ENCODE measurements at regions not wholly inside any gene's neighbourhood (a gene's known extent, or its start where the extent isn't known, plus 50 kb on each side); places are given as distances from the start of the nearest gene placed in this dataset.

- no peaks in the 10 kb centered on the region for H3K9me3 ChIP-seq (ENCODE audit: insufficient read depth, low read depth, low read length)
- H3K4me1 ChIP-seq (ENCODE audit: insufficient read depth, low read length), result no peaks in the 10 kb centered on the region
- 91% methylated on average over 1 of the region's 1 CpG for WGBS
- no peaks in the 10 kb centered on the region for H3K27me3 ChIP-seq (ENCODE audit: insufficient read depth, low read length)
- H3K9ac ChIP-seq (ENCODE audit: low read depth, low read length), result no peak overlapping the region
- H3K27ac ChIP-seq (ENCODE audit: low read depth, low read length), result no peak overlapping the region
- H3K36me3 ChIP-seq (ENCODE audit: insufficient read depth, low read length), result no peaks in the 10 kb centered on the region
- H3K4me3 ChIP-seq (ENCODE audit: low read length), result no peak overlapping the region
These were observed 118.4 kb upstream of the PTPRR start for GRCh38 chr12:71038960-71039359.

- H3K36me3 ChIP-seq (ENCODE audit: insufficient read depth, low read length), result no peaks in the 10 kb centered on the region
- H3K4me1 ChIP-seq (ENCODE audit: insufficient read depth, low read length), result no peaks in the 10 kb centered on the region
- no peak overlapping the region for H3K9ac ChIP-seq (ENCODE audit: low read depth, low read length)
- H3K9me3 ChIP-seq (ENCODE audit: insufficient read depth, low read depth, low read length), result no peaks in the 10 kb centered on the region
- no peaks in the 10 kb centered on the region for H3K27me3 ChIP-seq (ENCODE audit: insufficient read depth, low read length)
- 96% methylated on average over 1 of the region's 1 CpG for WGBS
- H3K4me3 ChIP-seq (ENCODE audit: low read length), result no peak overlapping the region
- H3K27ac ChIP-seq (ENCODE audit: low read depth, low read length), result no peak overlapping the region
These were observed 116.0 kb upstream of the PTPRR start for GRCh38 chr12:71036526-71036925.

DNA sequence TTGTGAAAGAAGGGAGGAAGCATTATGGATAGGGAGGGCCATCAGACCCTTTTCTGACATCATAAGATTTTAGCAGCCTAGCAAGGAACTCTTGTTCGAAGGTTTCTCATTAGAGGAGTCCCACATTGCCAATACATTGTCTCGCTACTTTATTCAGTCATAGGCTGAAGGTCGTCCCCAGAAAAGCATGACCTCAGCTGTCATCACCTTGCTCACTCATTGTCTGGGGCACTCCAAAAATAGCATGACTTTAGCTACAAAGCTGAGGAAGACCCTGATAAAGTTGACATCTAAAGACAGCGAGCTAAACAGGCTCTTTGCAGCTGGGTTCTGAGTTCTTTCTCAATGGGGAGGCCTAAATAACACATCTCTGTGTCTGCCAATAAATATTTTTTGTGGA, 112.4 kb upstream of the PTPRR start:
- Histone ChIP-seq H3K9me3 (ENCODE audit: insufficient read depth, low read depth, low read length) (no peaks in the 10 kb centered on the region), H3K27ac (ENCODE audit: low read depth, low read length) (no peak overlapping the region), H3K27me3 (ENCODE audit: insufficient read depth, low read length) (no peaks in the 10 kb centered on the region), H3K4me1 (ENCODE audit: insufficient read depth, low read length) (no peaks in the 10 kb centered on the region), H3K4me3 (ENCODE audit: low read length) (no peak overlapping the region), H3K36me3 (ENCODE audit: insufficient read depth, low read length) (no peaks in the 10 kb centered on the region), H3K9ac (ENCODE audit: low read depth, low read length) (no peak overlapping the region)
- WGBS, result 93% methylated on average over 4 of the region's 4 CpGs

- no peak overlapping the region for H3K4me3 ChIP-seq (ENCODE audit: low read length)
- no peaks in the 10 kb centered on the region for H3K4me1 ChIP-seq (ENCODE audit: insufficient read depth, low read length)
- H3K27me3 ChIP-seq (ENCODE audit: insufficient read depth, low read length), result no peaks in the 10 kb centered on the region
- no peaks in the 10 kb centered on the region for H3K36me3 ChIP-seq (ENCODE audit: insufficient read depth, low read length)
- no peak overlapping the region for H3K9ac ChIP-seq (ENCODE audit: low read depth, low read length)
- H3K27ac ChIP-seq (ENCODE audit: low read depth, low read length), result no peak overlapping the region
- no peaks in the 10 kb centered on the region for H3K9me3 ChIP-seq (ENCODE audit: insufficient read depth, low read depth, low read length)
- 87% methylated on average over 2 of the region's 3 CpGs for WGBS
These were observed 108.8 kb upstream of the PTPRR start for GRCh38 chr12:71029302-71029701.

GRCh38 chr12:71027856-71028255, 107.3 kb upstream of the PTPRR start:
- H3K4me1 ChIP-seq (ENCODE audit: insufficient read depth, low read length), result peaks cover 8% of the 10 kb centered on the region
- no peaks in the 10 kb centered on the region for H3K9me3 ChIP-seq (ENCODE audit: insufficient read depth, low read depth, low read length)
- H3K27me3 ChIP-seq (ENCODE audit: insufficient read depth, low read length), result no peaks in the 10 kb centered on the region
- no peaks in the 10 kb centered on the region for H3K36me3 ChIP-seq (ENCODE audit: insufficient read depth, low read length)
- H3K4me3 ChIP-seq (ENCODE audit: low read length), result no peak overlapping the region
- H3K9ac ChIP-seq (ENCODE audit: low read depth, low read length), result no peak overlapping the region
- no peak overlapping the region for H3K27ac ChIP-seq (ENCODE audit: low read depth, low read length)
- WGBS, result 74% methylated on average over 7 of the region's 7 CpGs

GRCh38 chr12:71024827-71025226, 104.3 kb upstream of the PTPRR start:
- Histone ChIP-seq H3K27ac (ENCODE audit: low read depth, low read length) (no peak overlapping the region), H3K9ac (ENCODE audit: low read depth, low read length) (no peak overlapping the region), H3K4me1 (ENCODE audit: insufficient read depth, low read length) (peaks cover 10% of the 10 kb centered on the region), H3K27me3 (ENCODE audit: insufficient read depth, low read length) (no peaks in the 10 kb centered on the region), H3K36me3 (ENCODE audit: insufficient read depth, low read length) (no peaks in the 10 kb centered on the region), H3K9me3 (ENCODE audit: insufficient read depth, low read depth, low read length) (no peaks in the 10 kb centered on the region), H3K4me3 (ENCODE audit: low read length) (no peak overlapping the region)
- WGBS, result 97% methylated on average over 2 of the region's 2 CpGs

- WGBS, result 100% methylated on average over 4 of the region's 5 CpGs
These were observed 103.7 kb upstream of the PTPRR start for GRCh38 chr12:71024281-71024680.

DNA sequence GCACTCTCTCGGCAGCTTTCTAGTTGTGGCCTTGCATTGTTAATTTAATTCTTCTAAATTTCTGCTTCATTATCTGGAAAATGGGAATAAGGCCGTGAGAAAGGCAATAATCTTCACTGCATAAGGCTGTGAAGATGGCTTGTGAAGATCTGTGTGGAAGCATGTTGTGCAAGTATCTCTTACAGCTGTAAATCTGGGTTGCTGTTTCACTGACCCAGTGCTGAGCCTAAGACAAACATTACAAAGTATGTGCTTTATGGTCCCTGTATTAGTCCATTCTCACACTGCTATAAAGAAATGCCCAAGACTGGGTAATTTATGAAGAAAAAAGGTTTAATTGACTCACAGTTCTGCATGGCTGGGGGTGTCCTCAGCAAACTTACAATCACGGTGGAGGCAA, 101.0 kb upstream of the PTPRR start:
- Histone ChIP-seq H3K36me3 (ENCODE audit: insufficient read depth, low read length) (no peaks in the 10 kb centered on the region), H3K9ac (ENCODE audit: low read depth, low read length) (no peak overlapping the region), H3K4me3 (ENCODE audit: low read length) (no peak overlapping the region), H3K27me3 (ENCODE audit: insufficient read depth, low read length) (no peaks in the 10 kb centered on the region), H3K9me3 (ENCODE audit: insufficient read depth, low read depth, low read length) (no peaks in the 10 kb centered on the region), H3K4me1 (ENCODE audit: insufficient read depth, low read length) (peaks cover 10% of the 10 kb centered on the region), H3K27ac (ENCODE audit: low read depth, low read length) (no peak overlapping the region)
- WGBS, result 93% methylated on average over 3 of the region's 3 CpGs

More at GRCh38 chr12:71024281-71024680, 103.7 kb upstream of the PTPRR start:
- Histone ChIP-seq H3K4me3 (ENCODE audit: low read length) (no peak overlapping the region), H3K9ac (ENCODE audit: low read depth, low read length) (no peak overlapping the region), H3K36me3 (ENCODE audit: insufficient read depth, low read length) (no peaks in the 10 kb centered on the region), H3K27me3 (ENCODE audit: insufficient read depth, low read length) (no peaks in the 10 kb centered on the region), H3K9me3 (ENCODE audit: insufficient read depth, low read depth, low read length) (no peaks in the 10 kb centered on the region), H3K27ac (ENCODE audit: low read depth, low read length) (no peak overlapping the region), H3K4me1 (ENCODE audit: insufficient read depth, low read length) (peaks cover 10% of the 10 kb centered on the region)

DNA sequence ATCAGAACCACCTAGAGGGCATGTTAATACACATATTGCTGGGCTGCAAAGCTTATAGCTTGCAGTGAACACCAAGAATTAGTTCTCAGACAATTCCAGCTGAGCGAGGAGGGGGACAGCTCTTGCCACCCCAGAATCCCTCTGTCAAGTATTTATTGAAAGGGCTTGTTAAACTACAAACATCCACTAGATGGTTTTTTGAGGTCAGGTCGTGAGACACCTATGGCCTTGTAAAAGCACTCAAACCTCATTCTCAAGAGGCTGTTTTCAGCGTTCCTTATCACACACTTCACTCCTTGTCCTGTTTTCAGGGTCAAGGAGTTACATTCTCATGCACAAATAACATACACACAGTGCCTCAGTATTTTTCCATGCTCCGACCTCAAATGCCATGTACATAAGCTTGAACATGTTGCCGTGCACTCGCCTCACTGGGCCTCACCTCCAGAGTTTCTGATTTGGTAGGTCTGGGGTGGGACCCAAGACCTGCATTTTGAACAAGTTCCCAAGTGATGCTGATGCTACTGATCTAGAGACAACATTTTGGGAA, 98.8 kb upstream of the PTPRR start:
- H3K4me1 ChIP-seq (ENCODE audit: insufficient read depth, low read length), result peaks cover 10% of the 10 kb centered on the region
- H3K27me3 ChIP-seq (ENCODE audit: insufficient read depth, low read length), result no peaks in the 10 kb centered on the region
- no peak overlapping the region for H3K9ac ChIP-seq (ENCODE audit: low read depth, low read length)
- no peak overlapping the region for H3K27ac ChIP-seq (ENCODE audit: low read depth, low read length)
- no peak overlapping the region for H3K4me3 ChIP-seq (ENCODE audit: low read length)
- H3K9me3 ChIP-seq (ENCODE audit: insufficient read depth, low read depth, low read length), result no peaks in the 10 kb centered on the region
- 94% methylated on average over 6 of the region's 6 CpGs for WGBS
- no peaks in the 10 kb centered on the region for H3K36me3 ChIP-seq (ENCODE audit: insufficient read depth, low read length)

DNA sequence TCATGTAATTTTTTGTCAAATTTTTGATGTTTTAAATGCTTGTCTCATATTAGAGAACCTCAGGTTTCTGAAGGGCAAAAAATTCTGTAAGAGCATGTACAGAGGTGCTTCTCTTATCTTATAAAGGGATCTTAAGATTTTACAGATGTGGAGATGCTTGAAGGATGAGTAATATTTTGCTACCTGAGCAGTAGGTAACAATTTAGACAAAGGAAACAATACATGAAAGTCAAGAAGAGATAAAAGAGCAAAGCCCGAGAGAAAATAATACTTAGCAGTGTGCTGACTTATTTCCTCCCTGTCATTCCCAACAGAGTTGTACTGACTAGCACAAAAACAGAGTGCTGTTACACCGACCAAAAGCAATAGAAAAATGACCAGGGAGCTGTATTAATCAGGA, 98.1 kb upstream of the PTPRR start:
- no peaks in the 10 kb centered on the region for H3K36me3 ChIP-seq (ENCODE audit: insufficient read depth, low read length)
- no peak overlapping the region for H3K4me3 ChIP-seq (ENCODE audit: low read length)
- 100% methylated on average over 2 of the region's 2 CpGs for WGBS
- H3K27ac ChIP-seq (ENCODE audit: low read depth, low read length), result no peak overlapping the region
- no peaks in the 10 kb centered on the region for H3K27me3 ChIP-seq (ENCODE audit: insufficient read depth, low read length)
- peaks cover 8% of the 10 kb centered on the region for H3K4me1 ChIP-seq (ENCODE audit: insufficient read depth, low read length)
- H3K9ac ChIP-seq (ENCODE audit: low read depth, low read length), result no peak overlapping the region
- no peaks in the 10 kb centered on the region for H3K9me3 ChIP-seq (ENCODE audit: insufficient read depth, low read depth, low read length)

GRCh38 chr12:71014180-71014785, 93.7 kb upstream of the PTPRR start:
- WGBS, result 76% methylated on average over 2 of the region's 2 CpGs
- Histone ChIP-seq H3K36me3 (ENCODE audit: insufficient read depth, low read length) (no peaks in the 10 kb centered on the region), H3K9ac (ENCODE audit: low read depth, low read length) (no peak overlapping the region), H3K9me3 (ENCODE audit: insufficient read depth, low read depth, low read length) (no peaks in the 10 kb centered on the region), H3K4me3 (ENCODE audit: low read length) (no peak overlapping the region), H3K4me1 (ENCODE audit: insufficient read depth, low read length) (no peaks in the 10 kb centered on the region), H3K27me3 (ENCODE audit: insufficient read depth, low read length) (no peaks in the 10 kb centered on the region), H3K27ac (ENCODE audit: low read depth, low read length) (no peak overlapping the region)

- Histone ChIP-seq H3K9ac (ENCODE audit: low read depth, low read length) (no peak overlapping the region), H3K36me3 (ENCODE audit: insufficient read depth, low read length) (no peaks in the 10 kb centered on the region), H3K4me1 (ENCODE audit: insufficient read depth, low read length) (no peaks in the 10 kb centered on the region; the same call in 1 of the 2 replicates), H3K27ac (ENCODE audit: low read depth, low read length) (no peak overlapping the region), H3K9me3 (ENCODE audit: insufficient read depth, low read depth, low read length) (no peaks in the 10 kb centered on the region), H3K27me3 (ENCODE audit: insufficient read depth, low read length) (no peaks in the 10 kb centered on the region), H3K4me3 (ENCODE audit: low read length) (no peak overlapping the region)
- WGBS, result 96% methylated on average over 4 of the region's 4 CpGs
These were observed 90.7 kb upstream of the PTPRR start for GRCh38 chr12:71011261-71011660.
